HG02798 (cell line): ENCODE measurements at regions not wholly inside any gene's neighbourhood (a gene's known extent, or its start where the extent isn't known, plus 50 kb on each side); places are given as distances from the start of the nearest gene placed in this dataset.

ENCODE experiments used
- ATAC-seq: cut with Tn5 transposase; IDR thresholded peaks from one replicate; pipeline ENCODE4 v1.9.1; 2021; ENCODE audit warnings: mild to moderate bottlenecking; ENCODE audit not compliant: unreplicated experiment, poor library complexity

GRCh38 chr14:43249591-43249990 is 1257.5 kb downstream of the FSCB start:
- ATAC-seq: no peak

- ATAC-seq: no peak
These were observed 1258.0 kb downstream of the FSCB start for GRCh38 chr14:43249116-43249515.

GRCh38 chr14:43247877-43248276 is 1259.2 kb downstream of the FSCB start:
- ATAC-seq: no peak

GRCh38 chr14:43244142-43244625 is 1262.9 kb downstream of the FSCB start:
- no peak for ATAC-seq

GRCh38 chr14:43243168-43243567 is 1263.9 kb downstream of the FSCB start:
- ATAC-seq: no peak

GRCh38 chr14:43232261-43232660 is 1274.8 kb downstream of the FSCB start:
- ATAC-seq: no peak

- ATAC-seq: no peak
These were observed 1291.6 kb downstream of the FSCB start for GRCh38 chr14:43215524-43215923.

- ATAC-seq: no peak
These were observed 1299.9 kb downstream of the FSCB start for GRCh38 chr14:43207189-43207588.

- no peak for ATAC-seq
These were observed 1302.3 kb downstream of the FSCB start for GRCh38 chr14:43204816-43205215.

- no peak for ATAC-seq
These were observed 1306.6 kb downstream of the FSCB start for GRCh38 chr14:43200519-43200918.

GRCh38 chr14:43198465-43198864 is 1308.6 kb downstream of the FSCB start:
- no peak for ATAC-seq

GRCh38 chr14:43184540-43184939 is 1322.5 kb downstream of the FSCB start:
- no peak for ATAC-seq

- no peak for ATAC-seq
These were observed 1323.2 kb downstream of the FSCB start for GRCh38 chr14:43183916-43184315.

GRCh38 chr14:43175896-43176295 is 1331.2 kb downstream of the FSCB start:
- ATAC-seq: no peak

GRCh38 chr14:43172899-43173548 is 1334.1 kb downstream of the FSCB start:
- no peak for ATAC-seq

GRCh38 chr14:43169722-43170121 is 1337.4 kb downstream of the FSCB start:
- ATAC-seq: no peak

GRCh38 chr14:43168371-43168925 is 1338.6 kb downstream of the FSCB start:
- no peak for ATAC-seq

GRCh38 chr14:43166163-43166562 is 1340.9 kb downstream of the FSCB start:
- ATAC-seq: no peak

- no peak for ATAC-seq
These were observed 1341.4 kb downstream of the FSCB start for GRCh38 chr14:43165651-43166050.

GRCh38 chr14:43161477-43161876 is 1345.6 kb downstream of the FSCB start:
- ATAC-seq: no peak

GRCh38 chr14:43157661-43158060 is 1349.4 kb downstream of the FSCB start:
- no peak for ATAC-seq

- no peak for ATAC-seq
These were observed 1351.2 kb downstream of the FSCB start for GRCh38 chr14:43155924-43156323.
